Ishikawa (cell line): ENCODE measurements at regions not wholly inside any gene's neighbourhood (a gene's known extent, or its start where the extent isn't known, plus 50 kb on each side); places are given as distances from the start of the nearest gene placed in this dataset.

Source experiments
- CEBPB ChIP-seq: IDR thresholded peaks from 2 replicates; pipeline ENCODE4 v1.6.1; 2012
- CREB1 ChIP-seq: IDR thresholded peaks from 2 replicates; pipeline ENCODE4 v1.6.1; 2012; ENCODE audit warnings: low read depth
- EGR1 ChIP-seq: IDR thresholded peaks from 2 replicates; pipeline ENCODE4 v1.6.1; 2012
- EP300 ChIP-seq: IDR thresholded peaks from 2 replicates; pipeline ENCODE4 v1.6.1; 2012; ENCODE audit warnings: borderline replicate concordance
- FOXM1 ChIP-seq: IDR thresholded peaks from 2 replicates; pipeline ENCODE4 v1.6.1; 2012; ENCODE audit warnings: low read depth, borderline replicate concordance
- MAX ChIP-seq: IDR thresholded peaks from 2 replicates; pipeline ENCODE4 v1.6.1; 2012
- NFIC ChIP-seq: IDR thresholded peaks from 2 replicates; pipeline ENCODE4 v1.6.1; 2012
- RAD21 ChIP-seq: IDR thresholded peaks from 2 replicates; pipeline ENCODE4 v1.6.1; 2012; ENCODE audit warnings: low read depth
- REST ChIP-seq: IDR thresholded peaks from 2 replicates; pipeline ENCODE4 v1.6.1; 2012; ENCODE audit warnings: low read depth, mild to moderate bottlenecking
- TAF1 ChIP-seq: IDR thresholded peaks from 2 replicates; pipeline ENCODE4 v1.6.1; 2012; ENCODE audit warnings: low read depth, mild to moderate bottlenecking
- TCF12 ChIP-seq: IDR thresholded peaks from 2 replicates; pipeline ENCODE4 v1.6.1; 2012; ENCODE audit warnings: low read depth
- TEAD4 ChIP-seq: IDR thresholded peaks from 2 replicates; pipeline ENCODE4 v1.6.1; 2012
- USF1 ChIP-seq: IDR thresholded peaks from 2 replicates; pipeline ENCODE4 v1.6.1; 2012
- YY1 ChIP-seq: IDR thresholded peaks from 2 replicates; pipeline ENCODE4 v1.6.1; 2012; ENCODE audit warnings: low read depth
- ZBTB7A ChIP-seq: IDR thresholded peaks from 2 replicates; pipeline ENCODE4 v1.6.1; 2012; ENCODE audit warnings: low read depth

GRCh38 chr20:4350096-4350495, 101.0 kb upstream of the ADRA1D start:
- TF ChIP-seq NFIC (no peak), TAF1 (no peak), ZBTB7A (no peak), CREB1 (no peak), CEBPB (no peak), RAD21 (no peak), MAX (no peak), REST (no peak), EP300 (no peak), TEAD4 (no peak), TCF12 (no peak), USF1 (no peak)

GRCh38 chr20:4344670-4345069, 95.6 kb upstream of the ADRA1D start:
- no peak for TF ChIP-seq NFIC
- no peak for TF ChIP-seq TEAD4
- TF ChIP-seq CREB1 = no peak
- no peak for TF ChIP-seq TCF12
- no peak for TF ChIP-seq FOXM1
- no peak for TF ChIP-seq YY1
- no peak for TF ChIP-seq RAD21
- TF ChIP-seq ZBTB7A = no peak
- TF ChIP-seq TAF1 = no peak
- no peak for TF ChIP-seq EP300

- TF ChIP-seq YY1 (no peak), TEAD4 (no peak), USF1 (no peak), RAD21 (no peak), FOXM1 (no peak), ZBTB7A (no peak)
Observed at GRCh38 chr20:4342609-4343008, 93.5 kb upstream of the ADRA1D start.

- no peak for TF ChIP-seq TAF1
- TF ChIP-seq RAD21 = no peak
- TF ChIP-seq CEBPB = no peak
- no peak for TF ChIP-seq NFIC
- TF ChIP-seq TCF12 = no peak
- no peak for TF ChIP-seq CREB1
- TF ChIP-seq USF1 = no peak
Observed at GRCh38 chr20:4341804-4342485, 92.9 kb upstream of the ADRA1D start.

- TF ChIP-seq TAF1 = no peak
- TF ChIP-seq ZBTB7A = no peak
- no peak for TF ChIP-seq EP300
- no peak for TF ChIP-seq RAD21
- no peak for TF ChIP-seq MAX
- TF ChIP-seq TCF12 = no peak
- TF ChIP-seq FOXM1 = no peak
- TF ChIP-seq CREB1 = no peak
- TF ChIP-seq NFIC = no peak
- TF ChIP-seq TEAD4 = no peak
- no peak for TF ChIP-seq YY1
- no peak for TF ChIP-seq CEBPB
- no peak for TF ChIP-seq EGR1
- TF ChIP-seq REST = no peak
Observed at GRCh38 chr20:4335722-4336121, 86.6 kb upstream of the ADRA1D start.
